ENCODE measurements at regions not wholly inside any gene's neighbourhood (a gene's known extent, or its start where the extent isn't known, plus 50 kb on each side); places are given as distances from the start of the nearest gene placed in this dataset.

DNA sequence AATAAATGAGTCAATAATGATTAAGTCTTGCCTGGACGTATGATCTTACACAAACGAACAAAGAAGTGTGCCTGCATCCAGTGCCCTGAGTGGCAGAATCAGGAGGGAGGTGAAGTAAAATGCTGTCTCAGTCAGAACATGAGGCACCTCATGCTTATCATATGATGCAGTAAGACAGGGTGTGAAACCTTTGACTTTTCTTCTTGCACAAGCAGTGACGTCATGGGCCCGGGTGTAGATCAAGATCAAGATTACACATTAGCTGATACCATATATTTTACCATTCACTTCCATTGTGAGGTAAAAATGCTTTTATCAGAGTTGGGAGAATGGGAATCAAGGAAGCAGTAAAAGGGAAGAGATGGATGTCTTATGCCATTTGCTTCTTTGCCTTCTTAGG is 291.6 kb upstream of the PLSCR5 start:
- DNase-seq, result no peak

GRCh38 chr3:146895026-146895749 is 290.0 kb upstream of the PLSCR5 start:
- no peak for DNase-seq

DNA sequence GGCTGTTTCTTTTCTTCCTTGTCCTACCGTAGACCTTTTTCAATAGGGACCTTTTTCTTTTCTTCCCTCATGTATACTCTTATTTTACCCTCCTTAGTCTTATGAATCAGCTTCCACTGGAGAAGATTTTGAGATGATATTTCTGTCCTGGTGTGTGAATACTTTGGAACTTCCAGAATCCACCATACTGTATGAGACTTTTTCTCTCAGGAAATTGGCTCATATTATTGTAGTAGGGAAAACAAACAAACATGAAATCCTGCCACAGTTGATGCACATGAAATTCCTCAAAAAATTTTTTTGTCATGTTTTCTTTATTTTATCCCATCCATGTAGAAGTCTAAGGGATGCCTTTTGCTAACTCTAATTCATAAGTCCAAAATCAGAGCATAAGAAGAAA is 289.3 kb upstream of the PLSCR5 start:
- no peak for DNase-seq

GRCh38 chr3:146892041-146892440 is 286.9 kb upstream of the PLSCR5 start:
- DNase-seq, result no peak

DNA sequence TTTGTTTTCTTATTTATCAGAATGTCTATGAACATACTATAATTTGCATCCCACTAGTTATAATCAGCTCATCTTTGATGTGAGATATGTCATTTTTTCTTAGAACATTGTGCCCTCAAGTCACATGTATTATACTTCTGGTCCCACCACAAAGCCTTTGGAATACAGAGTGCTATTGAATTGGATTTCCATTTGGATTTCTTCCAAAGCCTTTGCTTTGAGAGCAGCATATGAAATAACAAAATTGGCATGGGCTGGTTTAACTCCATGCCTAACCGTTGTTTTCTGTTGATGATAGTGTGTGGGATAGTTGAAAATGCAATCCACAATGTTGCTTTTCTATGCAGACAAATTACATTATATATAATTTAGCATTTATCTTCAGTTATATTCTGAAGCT is 284.5 kb upstream of the PLSCR5 start:
- no peak for DNase-seq

DNA sequence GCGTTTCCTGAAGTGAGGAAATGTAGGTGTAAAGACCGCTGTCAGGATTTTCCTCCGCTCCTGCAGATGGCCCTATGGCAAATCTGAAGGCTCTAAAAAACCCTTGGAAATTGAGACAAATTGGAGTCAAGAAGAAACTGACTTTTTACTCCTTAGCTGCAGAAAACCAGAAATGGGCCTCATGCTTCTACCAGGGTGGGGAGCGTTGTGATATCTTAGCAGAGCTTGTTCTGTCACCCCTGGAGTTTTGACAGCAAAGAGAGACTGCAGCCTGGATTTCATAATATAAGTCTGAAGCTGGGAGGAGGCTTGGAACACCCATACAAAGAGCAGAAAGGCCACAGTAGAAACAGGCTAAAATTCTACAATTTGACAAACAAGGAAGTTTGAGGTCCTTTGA is 283.0 kb upstream of the PLSCR5 start:
- no peak for DNase-seq

- DNase-seq, result no peak
Measured at GRCh38 chr3:146884721-146885120, 279.6 kb upstream of the PLSCR5 start.

DNA sequence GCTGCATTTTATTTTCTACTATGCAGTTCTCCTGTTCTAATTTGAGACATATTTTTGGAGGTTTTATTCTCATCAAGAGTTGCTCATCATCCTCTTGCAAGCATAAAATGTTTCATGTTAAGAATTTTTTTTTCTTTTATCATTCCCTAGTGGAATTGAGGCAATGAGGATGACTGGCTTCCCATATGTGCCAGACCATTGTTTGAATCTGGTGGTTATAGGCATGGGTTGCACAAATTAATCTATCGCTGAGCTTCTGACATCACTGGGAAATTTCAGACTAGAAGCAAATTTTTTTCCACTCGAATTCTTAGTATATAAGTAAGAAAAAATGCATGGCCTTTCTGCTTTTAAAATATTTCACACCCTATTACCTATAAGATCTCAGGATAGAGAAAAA is 279.1 kb upstream of the PLSCR5 start:
- DNase-seq, result no peak

DNA sequence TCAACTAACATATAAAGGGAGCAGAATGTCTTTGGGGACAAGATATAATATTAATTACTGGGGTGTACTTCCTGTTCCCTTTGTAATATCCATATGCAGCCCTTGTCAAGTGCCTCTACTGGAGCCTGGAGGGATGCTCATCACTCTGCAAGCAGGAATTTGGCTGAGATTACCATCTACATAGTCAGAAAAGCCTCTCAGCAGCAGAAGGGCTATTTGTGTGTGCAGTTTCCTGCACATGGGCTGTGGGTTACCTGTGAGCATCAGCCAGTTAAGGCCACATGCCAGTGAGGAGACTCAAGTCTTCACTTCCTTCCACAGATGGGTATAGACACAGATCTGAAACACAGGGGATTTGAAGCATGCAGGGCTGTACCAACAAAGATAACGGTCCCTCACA is 278.1 kb upstream of the PLSCR5 start:
- no peak for DNase-seq

DNA sequence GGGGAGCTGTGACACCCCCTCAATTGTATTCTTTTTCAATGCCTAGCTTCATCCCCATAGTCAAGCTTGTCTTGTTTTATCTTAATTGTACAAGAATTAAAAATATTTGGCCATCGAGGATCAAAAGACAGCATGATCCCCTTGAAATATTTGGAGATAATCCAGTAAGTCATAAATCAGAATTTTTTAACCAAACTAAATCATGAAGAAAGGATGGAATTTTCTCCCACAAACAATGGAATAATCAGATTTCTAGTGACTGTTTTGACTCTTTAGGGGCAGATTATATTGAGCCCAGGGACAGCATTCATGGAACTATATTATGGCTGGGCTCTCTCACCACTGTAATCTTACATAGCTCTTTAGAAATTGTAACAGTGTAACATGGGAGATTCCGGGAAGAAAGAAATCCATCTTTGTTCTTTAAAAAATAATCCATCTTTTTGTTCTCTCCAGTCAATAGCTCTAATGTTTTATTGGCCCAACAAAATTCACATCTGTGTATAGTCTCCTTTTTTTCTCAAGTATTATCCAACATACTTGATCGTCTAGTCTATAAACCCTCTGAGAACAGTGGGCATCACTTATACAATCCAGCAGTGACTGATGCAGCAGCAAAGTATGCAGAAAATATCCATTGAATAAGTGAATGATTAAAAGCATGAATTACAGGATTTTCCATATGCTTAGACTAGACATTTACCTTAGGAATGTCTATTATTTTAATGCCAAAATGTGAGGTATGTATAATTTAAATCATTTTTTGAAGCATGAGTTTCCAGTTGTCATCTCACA is 277.0 kb upstream of the PLSCR5 start:
- DNase-seq, result no peak

- no peak for DNase-seq
Measured at GRCh38 chr3:146881356-146881755, 276.2 kb upstream of the PLSCR5 start.

DNA sequence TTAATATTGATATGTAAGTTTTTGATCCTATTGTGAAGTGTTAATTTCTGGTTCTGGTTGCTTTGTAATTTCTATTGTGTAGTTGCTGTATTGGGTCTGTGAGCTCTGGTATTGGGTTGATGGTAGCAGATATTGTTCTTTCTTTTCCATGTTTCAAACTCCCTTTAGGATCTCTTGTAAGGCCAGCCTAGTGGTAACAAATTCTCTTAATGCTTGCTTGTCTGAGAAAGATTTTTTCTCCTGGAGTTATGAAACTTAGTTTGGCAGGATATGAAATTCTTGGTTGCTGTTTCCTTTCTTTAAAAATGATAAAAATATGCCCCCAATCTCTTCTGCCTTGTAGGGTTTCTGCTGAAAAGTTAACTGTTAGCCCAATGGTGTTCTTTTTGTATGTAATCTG is 268.6 kb upstream of the PLSCR5 start:
- DNase-seq, result no peak

DNA sequence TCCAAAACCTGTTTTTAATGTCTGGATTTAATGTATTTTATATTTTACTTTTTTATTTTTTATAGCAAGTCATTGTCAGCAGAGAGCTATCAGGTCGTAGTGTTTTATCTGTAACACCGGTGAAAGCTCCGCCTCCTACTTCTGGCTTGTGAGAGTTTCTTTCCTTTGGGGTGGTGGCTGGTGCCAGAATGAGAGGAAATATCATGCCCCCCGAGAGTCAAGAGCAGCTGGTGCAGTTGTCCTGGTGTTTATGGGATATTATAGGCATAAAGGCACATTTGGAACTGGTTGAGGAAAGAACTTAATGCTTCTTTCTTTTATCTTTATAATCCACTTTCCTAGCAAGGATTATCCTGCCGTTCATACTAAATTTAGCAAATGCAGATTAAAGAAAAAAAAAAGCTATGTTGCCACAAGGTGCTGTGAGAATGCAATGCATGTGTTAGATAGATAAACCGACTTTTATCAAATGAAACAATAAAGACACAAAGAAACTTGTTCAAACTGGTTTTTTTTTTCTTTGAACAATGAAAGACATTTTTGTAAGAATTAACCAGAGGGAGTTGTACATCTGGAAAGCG is 260.1 kb upstream of the PLSCR5 start:
- DNase-seq, result no peak

DNA sequence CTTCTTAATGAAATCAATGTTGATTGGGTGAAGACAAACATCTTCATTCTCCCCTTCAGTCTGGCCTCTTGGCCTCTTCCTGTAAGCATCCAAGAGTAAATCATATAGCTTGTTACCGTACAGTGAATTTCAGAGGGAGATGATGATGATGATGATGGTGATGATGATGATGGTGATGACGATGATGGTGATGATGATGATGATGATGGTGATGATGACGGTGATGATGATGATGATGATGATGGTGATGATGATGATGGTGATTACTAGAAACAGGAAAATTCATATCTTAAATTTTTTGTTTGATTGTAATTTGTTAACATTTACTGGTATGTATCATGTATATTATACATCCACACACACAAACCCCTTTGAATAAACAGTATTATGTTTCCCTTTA is 256.1 kb upstream of the PLSCR5 start:
- DNase-seq, result no peak

DNA sequence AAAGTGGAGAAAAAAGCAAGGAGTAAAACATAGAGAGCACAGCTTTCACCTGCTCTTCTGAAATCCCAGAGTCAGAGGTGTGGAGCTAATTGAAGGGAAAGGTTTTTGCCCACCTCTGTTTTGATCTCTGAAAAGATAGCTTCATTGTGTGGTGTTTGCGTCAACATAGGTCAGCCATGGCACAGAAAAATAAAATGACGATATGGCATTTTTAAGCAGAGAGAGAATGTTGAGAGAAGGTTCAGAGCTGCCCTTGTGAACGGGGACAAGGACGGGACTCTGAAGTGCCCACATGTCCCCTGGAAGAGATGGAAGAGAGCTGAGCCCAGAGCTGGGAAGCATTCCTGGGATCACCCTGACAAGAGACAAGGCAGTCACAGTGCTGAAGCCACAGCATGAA is 249.4 kb upstream of the PLSCR5 start:
- DNase-seq, result no peak

GRCh38 chr3:146851665-146852064 is 246.5 kb upstream of the PLSCR5 start:
- no peak for DNase-seq

DNA sequence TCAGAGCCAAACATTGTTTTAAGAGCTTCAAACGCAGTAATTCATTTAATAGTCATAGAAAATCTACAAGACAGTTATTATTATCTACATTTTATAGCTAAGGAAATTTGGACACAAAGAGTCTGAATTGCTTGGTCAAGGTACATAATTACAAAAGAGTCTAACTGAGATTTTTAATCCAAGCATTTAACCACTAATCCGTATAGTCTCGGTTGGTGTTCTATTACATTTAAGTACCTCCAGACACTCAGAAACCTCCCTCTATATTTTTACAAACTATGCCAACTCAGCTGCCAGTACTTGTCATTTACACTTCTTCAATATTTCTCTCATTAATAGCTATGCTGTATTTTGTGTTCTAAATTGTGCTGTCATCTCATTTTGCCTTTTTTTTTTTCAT is 240.2 kb upstream of the PLSCR5 start:
- no peak for DNase-seq

GRCh38 chr3:146843476-146843875 is 238.3 kb upstream of the PLSCR5 start:
- no peak for DNase-seq

GRCh38 chr3:146839727-146840375 is 234.7 kb upstream of the PLSCR5 start:
- no peak for DNase-seq

- no peak for DNase-seq
Measured at GRCh38 chr3:146838221-146838620, 233.1 kb upstream of the PLSCR5 start.

- no peak for DNase-seq
Measured at GRCh38 chr3:146834917-146835316, 229.8 kb upstream of the PLSCR5 start.

GRCh38 chr3:146832857-146833458 is 227.8 kb upstream of the PLSCR5 start:
- DNase-seq, result no peak

DNA sequence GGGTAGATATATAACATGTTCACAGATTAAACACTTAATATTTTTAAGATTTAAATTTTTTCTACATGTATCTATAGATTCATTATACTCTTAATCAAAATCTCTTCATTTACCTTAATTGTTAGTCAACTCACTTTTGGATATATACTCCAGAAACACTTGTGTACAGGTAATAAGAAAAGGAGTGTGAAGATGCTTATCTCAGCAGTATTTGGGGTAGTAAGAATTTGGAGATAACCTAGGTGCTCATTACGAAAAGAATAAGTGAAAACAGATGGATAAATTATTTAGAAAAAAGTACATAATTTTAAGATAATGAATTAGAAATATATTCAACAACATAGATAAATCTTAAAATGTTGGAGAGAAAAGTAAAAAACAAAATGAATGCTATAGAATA is 226.5 kb upstream of the PLSCR5 start:
- DNase-seq, result no peak

Measured in AML-193 (cell line).